HCT116 (cell line): ENCODE measurements at regions not wholly inside any gene's neighbourhood (a gene's known extent, or its start where the extent isn't known, plus 50 kb on each side); places are given as distances from the start of the nearest gene placed in this dataset.

Experiments
- ATAC-seq: fragments of 200-7000 bp; cut with Tn5 transposase; 2 replicates; pipeline ENCODE4 v1.9.1; 2020; ENCODE audit warnings: mild to moderate bottlenecking, moderate library complexity
- BruUV-seq: library from RNA; stranded (reverse); fragments of 400-500 nt; replicated peaks from 2 replicates; lab custom pipeline; 2021; lab: Mats Ljungman, UMichigan
- CTCF ChIA-PET: fragments of 300-600 bp; sonication (Branson Sonifier 250); formaldehyde crosslinking; loops from one replicate; lab custom pipeline; 2021; ENCODE audit warnings: antibody characterized with exemption; lab: Charles Lee
- POLR2A ChIA-PET: fragments of 300-600, 350-600 bp; sonication (Branson Sonifier 250); formaldehyde crosslinking; loops from one replicate; lab custom pipeline; 2021; ENCODE audit warnings: antibody characterized with exemption; lab: Charles Lee
- RAD21 ChIA-PET, 2 experiments: fragments of 300-600 bp; sonication (Branson Sonifier 250); formaldehyde crosslinking; loops; one replicate each; lab custom pipeline; 2023; ENCODE audit warnings: low total read pairs in 2 of 2; ENCODE audit not compliant: uncharacterized antibody in 2 of 2, unreplicated experiment in 2 of 2, low non-redundant PET in 1 of 2; lab: Charles Lee
- DNase-seq: peaks from one replicate; pipeline ENCODE4 v3.0.0-alpha.2; 2010; ENCODE audit warnings: low read depth, low spot score
- H2AFZ ChIP-seq: fragments of 200-600 bp; shearing (Covaris generic), sonication (generic); 2 replicates; pipeline ENCODE4 v1.6.1; 2017; ENCODE audit warnings: low read depth, mixed run types, mixed read lengths, antibody characterized with exemption, low read length; ENCODE audit not compliant: poor library complexity, severe bottlenecking
- H3K27ac ChIP-seq: 2 replicates; pipeline ENCODE4 v1.5.1; 2012; ENCODE audit warnings: low read depth, low read length
- H3K27me3 ChIP-seq: fragments of 200-600 bp; sonication (generic); 2 replicates; pipeline ENCODE4 v1.6.1; 2016; ENCODE audit warnings: mixed run types, low read length, mixed read lengths; ENCODE audit not compliant: insufficient read depth
- H3K36me3 ChIP-seq, 2 experiments: fragments of 200-500 bp in 1 of 2; fragments of 200-600 bp in 1 of 2; sonication (Bioruptor generic) in 1 of 2; sonication (generic) in 1 of 2; 2 replicates each; pipeline versions ENCODE4 v1.5.1 to v1.6.1; 2014 to 2016; ENCODE audit warnings: low read length in 2 of 2, inconsistent platforms in 1 of 2, mixed read lengths in 1 of 2, mixed run types in 1 of 2; ENCODE audit not compliant: insufficient read depth in 2 of 2, control insufficient read depth in 1 of 2
- H3K4me1 ChIP-seq, 2 experiments: fragments of 200-600 bp in 1 of 2; sonication (generic) in 1 of 2; 2 replicates each; pipeline versions ENCODE4 v1.5.1 to v1.6.1; 2012 to 2017; ENCODE audit warnings: low read length in 2 of 2, inconsistent platforms in 1 of 2, mild to moderate bottlenecking in 1 of 2, mixed read lengths in 1 of 2, mixed run types in 1 of 2, moderate library complexity in 1 of 2; ENCODE audit not compliant: insufficient read depth in 2 of 2, control insufficient read depth in 1 of 2
- H3K4me2 ChIP-seq: fragments of 200-600 bp; sonication (generic); 2 replicates; pipeline ENCODE4 v1.6.1; 2017; ENCODE audit warnings: mixed run types, low read length, mixed read lengths
- H3K4me3 ChIP-seq, 2 experiments: fragments of 200-600 bp in 1 of 2; sonication (generic) in 1 of 2; replicated peaks in 1 of 2; 2 replicates each; pipeline ENCODE4 v1.5.1; 2011 to 2016; ENCODE audit warnings: low read length in 2 of 2, control low read depth in 1 of 2, low read depth in 1 of 2, mild to moderate bottlenecking in 1 of 2, mixed read lengths in 1 of 2, mixed run types in 1 of 2
- H3K79me2 ChIP-seq: fragments of 200-600 bp; sonication (generic); 2 replicates; pipeline ENCODE4 v1.6.1; 2017; ENCODE audit warnings: mild to moderate bottlenecking, mixed run types, low read length, moderate library complexity, mixed read lengths; ENCODE audit not compliant: insufficient read depth
- H3K9ac ChIP-seq: fragments of 200-600 bp; sonication (generic); 2 replicates; pipeline ENCODE4 v1.6.1; 2016; ENCODE audit warnings: low read length, mixed read lengths
- H3K9me2 ChIP-seq: fragments of 200-600 bp; sonication (generic), shearing (Covaris generic); 2 replicates; pipeline ENCODE4 v1.6.1; 2017; ENCODE audit warnings: mixed run types, mild to moderate bottlenecking, moderate library complexity; ENCODE audit not compliant: insufficient read depth
- H3K9me3 ChIP-seq, 2 experiments: fragments of 200-500 bp in 1 of 2; fragments of 200-600 bp in 1 of 2; sonication (Bioruptor generic) in 1 of 2; sonication (generic) in 1 of 2; 2 replicates each; pipeline ENCODE4 v1.6.1; 2014 to 2017; ENCODE audit warnings: low read length in 2 of 2, mixed read lengths in 2 of 2, inconsistent platforms in 1 of 2, low read depth in 1 of 2, mild to moderate bottlenecking in 1 of 2, mixed run types in 1 of 2, moderate library complexity in 1 of 2; ENCODE audit not compliant: control insufficient read depth in 1 of 2, insufficient read depth in 1 of 2
- H4K20me1 ChIP-seq: fragments of 200-600 bp; sonication (generic), shearing (Covaris generic); 2 replicates; pipeline ENCODE4 v1.6.1; 2017; ENCODE audit warnings: mixed run types, mild to moderate bottlenecking, moderate library complexity; ENCODE audit not compliant: insufficient read depth
- CBX3 ChIP-seq: IDR thresholded peaks from 2 replicates; pipeline ENCODE4 v1.6.1; 2012; ENCODE audit warnings: low read depth
- CEBPB ChIP-seq: IDR thresholded peaks from 2 replicates; pipeline ENCODE4 v1.6.1; 2012; ENCODE audit warnings: low read depth
- EGR1 ChIP-seq: IDR thresholded peaks from 2 replicates; pipeline ENCODE4 v1.6.1; 2012; ENCODE audit warnings: low read depth
- EZH2 ChIP-seq: fragments of 200-600 bp; sonication (generic); IDR thresholded peaks from 2 replicates; pipeline ENCODE4 v1.6.1; 2017; ENCODE audit warnings: antibody characterized with exemption, mixed run types
- EZH2phosphoT487 ChIP-seq: fragments of 200-600 bp; IDR thresholded peaks from 2 replicates; pipeline ENCODE4 v1.6.1; 2018; ENCODE audit warnings: antibody characterized with exemption, borderline replicate concordance
- POLR2AphosphoS5 ChIP-seq: IDR thresholded peaks from 2 replicates; pipeline ENCODE4 v1.6.1; 2011; ENCODE audit warnings: mild to moderate bottlenecking, low read depth, low read length, moderate library complexity
- RAD21 ChIP-seq: IDR thresholded peaks from 2 replicates; pipeline ENCODE4 v1.6.1; 2012; ENCODE audit warnings: low read depth, mild to moderate bottlenecking
- SRF ChIP-seq: IDR thresholded peaks from 2 replicates; pipeline ENCODE4 v1.6.1; 2012; ENCODE audit warnings: low read depth
- TCF7L2 ChIP-seq: IDR thresholded peaks from 2 replicates; pipeline ENCODE4 v1.7.0; 2011; ENCODE audit warnings: borderline replicate concordance, inconsistent platforms; ENCODE audit not compliant: insufficient read depth, insufficient read length; ENCODE audit errors: extremely low read depth
- YY1 ChIP-seq: IDR thresholded peaks from 2 replicates; pipeline ENCODE4 v1.6.1; 2011; ENCODE audit warnings: low read length, low read depth, moderate library complexity, mild to moderate bottlenecking; ENCODE audit not compliant: insufficient replicate concordance; ENCODE audit errors: extremely low read depth
- ZFX ChIP-seq: fragments of 450-650 bp; IDR thresholded peaks from 2 replicates; pipeline ENCODE4 v1.6.1; 2017
- intact Hi-C: fragments of 100-400 bp; cut with micrococcal nuclease; formaldehyde crosslinking; loops from 2 replicates; pipeline ENCODE4 v1.10.0; 2022
- TF ChIP-seq, protein P1 (sequence below): IDR thresholded peaks from 2 replicates; pipeline ENCODE4 v1.6.1; 2012

DNA sequence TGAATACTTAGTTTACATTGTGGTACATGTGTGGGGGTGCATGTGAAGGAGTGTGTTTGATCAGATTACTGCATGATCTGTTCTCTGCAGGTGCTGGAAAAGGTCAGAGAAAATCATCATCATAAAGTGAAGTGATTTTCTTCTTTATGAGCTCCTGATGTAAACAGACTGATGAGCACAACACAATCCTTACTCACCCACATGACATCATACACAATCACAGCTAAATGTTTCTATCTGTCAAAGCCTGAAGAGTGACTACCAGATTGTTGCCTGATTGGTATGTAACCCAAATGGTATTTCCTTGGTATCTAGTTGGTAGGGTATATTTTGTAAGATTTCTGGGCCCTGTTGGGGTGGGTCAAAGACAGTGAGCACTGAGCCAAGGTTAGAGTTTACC lies 270.8 kb downstream of the FOXG1 start:
- Histone ChIP-seq H4K20me1 (no peaks in the 10 kb centered on the region), H3K79me2 (no peaks in the 10 kb centered on the region), H3K27ac (no peak overlapping the region), H3K27me3 (no peaks in the 10 kb centered on the region), H3K4me1 (no peaks in the 10 kb centered on the region), H3K9me3 (peaks cover 17 to 46% of the 10 kb centered on the region in 2 experiments; a peak in 3 of 4 replicates), H3K9ac (no peak overlapping the region), H3K9me2 (no peaks in the 10 kb centered on the region), H2AFZ (no peak overlapping the region), H3K36me3 (no peaks in the 10 kb centered on the region), H3K4me3 (no peak overlapping the region), H3K4me2 (no peak overlapping the region)
- ChIA-PET CTCF (no interaction called here), POLR2A (no interaction called here), RAD21 (no interaction called here)
- no TSS peak for BruUV-seq
- intact Hi-C loops = no loop called here
- DNase-seq = no peak
- ATAC-seq = no peak
- no peak for TF ChIP-seq CEBPB
- no peak for TF ChIP-seq POLR2AphosphoS5
- no peak for TF ChIP-seq EGR1
- no peak for TF ChIP-seq RAD21
- TF ChIP-seq ZFX = no peak
- no peak for TF ChIP-seq YY1
- no peak for TF ChIP-seq TCF7L2
- TF ChIP-seq, protein P1, sequence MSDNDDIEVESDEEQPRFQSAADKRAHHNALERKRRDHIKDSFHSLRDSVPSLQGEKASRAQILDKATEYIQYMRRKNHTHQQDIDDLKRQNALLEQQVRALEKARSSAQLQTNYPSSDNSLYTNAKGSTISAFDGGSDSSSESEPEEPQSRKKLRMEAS = no peak
- TF ChIP-seq SRF = no peak
- TF ChIP-seq CBX3 = no peak
- no peak for TF ChIP-seq EZH2

DNA sequence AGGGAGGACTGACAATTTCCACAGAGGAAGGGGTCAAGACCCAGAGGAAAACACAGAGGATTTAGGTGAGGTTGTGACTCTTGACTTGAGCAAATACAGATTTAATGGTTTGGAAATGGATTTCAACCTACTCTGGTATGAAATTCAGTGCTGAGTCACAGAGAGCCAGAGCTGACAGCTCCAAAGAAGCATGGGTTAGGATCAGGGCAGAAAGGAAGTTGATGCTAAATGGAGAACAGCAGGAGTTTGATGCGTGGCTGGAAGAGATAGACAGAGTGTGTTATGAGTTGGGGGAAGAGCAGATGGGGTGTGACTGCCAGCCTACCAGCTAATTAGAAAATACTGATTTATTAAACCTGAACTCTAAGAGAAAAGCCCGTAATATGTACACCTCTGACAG lies 272.6 kb downstream of the FOXG1 start:
- H3K4me2 ChIP-seq = no peak overlapping the region
- ATAC-seq (no peak), DNase-seq (no peak)
- no peak overlapping the region for H3K27ac ChIP-seq
- H3K4me3 ChIP-seq = no peak overlapping the region
- no peak for TF ChIP-seq EZH2phosphoT487
- H3K9ac ChIP-seq = no peak overlapping the region
- peaks cover 9 to 37% of the 10 kb centered on the region in 2 experiments; a peak in 3 of 4 replicates for H3K9me3 ChIP-seq
- H2AFZ ChIP-seq = no peak overlapping the region
- no peaks in the 10 kb centered on the region for H3K9me2 ChIP-seq
- BruUV-seq = no TSS peak
- H4K20me1 ChIP-seq = no peaks in the 10 kb centered on the region
- intact Hi-C loops = no loop called here
- no peaks in the 10 kb centered on the region for H3K27me3 ChIP-seq
- H3K79me2 ChIP-seq = no peaks in the 10 kb centered on the region
- H3K4me1 ChIP-seq = no peaks in the 10 kb centered on the region
- no peaks in the 10 kb centered on the region for H3K36me3 ChIP-seq
- POLR2A ChIA-PET = no interaction called here
- CTCF ChIA-PET = no interaction called here
- RAD21 ChIA-PET = no interaction called here
